Skeletal muscle cell (primary cell): ENCODE measurements at regions not wholly inside any gene's neighbourhood (a gene's known extent, or its start where the extent isn't known, plus 50 kb on each side); places are given as distances from the start of the nearest gene placed in this dataset.
A peak's percentile ranks its signal among the peaks of the same experiment; 100 is the strongest.
"Not testable (repeated sequence)": the region's sequence is repeated elsewhere in the genome, so short reads cannot be mapped to it uniquely, and the experiment has no call there.

Experiments
- DNase-seq: peaks from one replicate; pipeline ENCODE4 v3.0.0-alpha.2; 2010; ENCODE audit warnings: low read depth
- H3K4me3 ChIP-seq: 2 replicates; pipeline ENCODE4 v1.5.1; 2011; ENCODE audit warnings: low read depth, mild to moderate bottlenecking, control low read depth, low read length, moderate library complexity

GRCh38 chr13:79191501-79191900, 214.6 kb downstream of the RBM26 start:
- DNase-seq = no peak
- H3K4me3 ChIP-seq = no peak overlapping the region

- H3K4me3 ChIP-seq = no peak overlapping the region
- DNase-seq = no peak
Measured at GRCh38 chr13:79190932-79191331, 215.1 kb downstream of the RBM26 start.

GRCh38 chr13:79187917-79188690, 218.0 kb downstream of the RBM26 start:
- H3K4me3 ChIP-seq = no peak overlapping the region
- no peak for DNase-seq

- H3K4me3 ChIP-seq = no peak overlapping the region
- DNase-seq = no peak
Measured at GRCh38 chr13:79185580-79185979, 220.5 kb downstream of the RBM26 start.

GRCh38 chr13:79183231-79183630, 222.8 kb downstream of the RBM26 start:
- H3K4me3 ChIP-seq = no peak overlapping the region
- DNase-seq = no peak

- H3K4me3 ChIP-seq, DNase-seq: not testable (repeated sequence)
Measured at GRCh38 chr13:79173691-79174090, 232.4 kb downstream of the RBM26 start.

GRCh38 chr13:79172924-79173323, 233.1 kb downstream of the RBM26 start:
- not testable (repeated sequence) for DNase-seq

GRCh38 chr13:79171141-79172061, 234.7 kb downstream of the RBM26 start:
- DNase-seq = no peak
- no peak overlapping the region for H3K4me3 ChIP-seq

More at GRCh38 chr13:79172924-79173323, 233.1 kb downstream of the RBM26 start:
- not testable (repeated sequence) for H3K4me3 ChIP-seq

GRCh38 chr13:79160818-79161217, 245.2 kb downstream of the RBM26 start:
- no peak for DNase-seq
- no peak overlapping the region for H3K4me3 ChIP-seq

- DNase-seq = no peak
- H3K4me3 ChIP-seq = no peak overlapping the region
Measured at GRCh38 chr13:79155883-79156282, 250.2 kb downstream of the RBM26 start.

GRCh38 chr13:79149210-79149609, 256.8 kb downstream of the RBM26 start:
- H3K4me3 ChIP-seq = no peak overlapping the region
- no peak for DNase-seq

- H3K4me3 ChIP-seq = no peak overlapping the region
- no peak for DNase-seq
Measured at GRCh38 chr13:79141082-79141481, 265.0 kb downstream of the RBM26 start.

- peak; percentile 76 for DNase-seq
- no peak overlapping the region for H3K4me3 ChIP-seq
Measured at GRCh38 chr13:79128158-79128557, 277.9 kb downstream of the RBM26 start.

- H3K4me3 ChIP-seq = no peak overlapping the region
- DNase-seq = no peak
Measured at GRCh38 chr13:79126706-79127105, 279.3 kb downstream of the RBM26 start.

GRCh38 chr13:79124183-79124582, 281.9 kb downstream of the RBM26 start:
- no peak for DNase-seq
- no peak overlapping the region for H3K4me3 ChIP-seq

GRCh38 chr13:79121286-79121685, 284.8 kb downstream of the RBM26 start:
- no peak for DNase-seq
- no peak overlapping the region for H3K4me3 ChIP-seq

- DNase-seq = no peak
Measured at GRCh38 chr13:79119578-79120107, 286.4 kb downstream of the RBM26 start.

GRCh38 chr13:79112016-79112415, 294.0 kb downstream of the RBM26 start:
- no peak overlapping the region for H3K4me3 ChIP-seq
- DNase-seq = no peak

More at GRCh38 chr13:79119578-79120107, 286.4 kb downstream of the RBM26 start:
- H3K4me3 ChIP-seq = no peak overlapping the region

- H3K4me3 ChIP-seq = no peak overlapping the region
- DNase-seq = no peak
Measured at GRCh38 chr13:79108914-79109643, 297.0 kb downstream of the RBM26 start.

- DNase-seq = no peak
- H3K4me3 ChIP-seq = no peak overlapping the region
Measured at GRCh38 chr13:79098596-79098995, 307.5 kb downstream of the RBM26 start.
